Stomach (tissue), 4 donors: ENCODE measurements at regions not wholly inside any gene's neighbourhood (a gene's known extent, or its start where the extent isn't known, plus 50 kb on each side); places are given as distances from the start of the nearest gene placed in this dataset.

ENCODE experiments used
- EP300 ChIP-seq: sonication (generic); formaldehyde crosslinking; IDR thresholded peaks from one replicate; pipeline ENCODE4 v1.6.1; 2017; ENCODE audit warnings: antibody characterized with exemption
- POLR2A ChIP-seq, 4 donors: fragments of 450-650 bp; IDR thresholded peaks; one replicate each; pipeline ENCODE4 v1.6.1; 2016; ENCODE audit warnings: antibody characterized with exemption in 4 of 4, control low read depth in 2 of 4, mild to moderate bottlenecking in 1 of 4, moderate library complexity in 1 of 4
- TF ChIP-seq, protein P1 (sequence below), 7 experiments: fragments of 450-650 bp in 4 of 7; fragments of 200-600 bp in 3 of 7; sonication (generic) in 3 of 7; IDR thresholded peaks; one replicate each; pipeline ENCODE4 v1.5.1; 2016 to 2019; ENCODE audit warnings: antibody characterized with exemption in 7 of 7, control low read depth in 2 of 7, mild to moderate bottlenecking in 1 of 7

GRCh38 chr1:90836345-90836679, 119.2 kb upstream of the BARHL2 start:
- TF ChIP-seq POLR2A (IDR thresholded peaks at IDR 0.05) = no peak
- TF ChIP-seq, protein P1, sequence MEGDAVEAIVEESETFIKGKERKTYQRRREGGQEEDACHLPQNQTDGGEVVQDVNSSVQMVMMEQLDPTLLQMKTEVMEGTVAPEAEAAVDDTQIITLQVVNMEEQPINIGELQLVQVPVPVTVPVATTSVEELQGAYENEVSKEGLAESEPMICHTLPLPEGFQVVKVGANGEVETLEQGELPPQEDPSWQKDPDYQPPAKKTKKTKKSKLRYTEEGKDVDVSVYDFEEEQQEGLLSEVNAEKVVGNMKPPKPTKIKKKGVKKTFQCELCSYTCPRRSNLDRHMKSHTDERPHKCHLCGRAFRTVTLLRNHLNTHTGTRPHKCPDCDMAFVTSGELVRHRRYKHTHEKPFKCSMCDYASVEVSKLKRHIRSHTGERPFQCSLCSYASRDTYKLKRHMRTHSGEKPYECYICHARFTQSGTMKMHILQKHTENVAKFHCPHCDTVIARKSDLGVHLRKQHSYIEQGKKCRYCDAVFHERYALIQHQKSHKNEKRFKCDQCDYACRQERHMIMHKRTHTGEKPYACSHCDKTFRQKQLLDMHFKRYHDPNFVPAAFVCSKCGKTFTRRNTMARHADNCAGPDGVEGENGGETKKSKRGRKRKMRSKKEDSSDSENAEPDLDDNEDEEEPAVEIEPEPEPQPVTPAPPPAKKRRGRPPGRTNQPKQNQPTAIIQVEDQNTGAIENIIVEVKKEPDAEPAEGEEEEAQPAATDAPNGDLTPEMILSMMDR (IDR thresholded peaks at IDR 0.05) = no peak
- no peak for TF ChIP-seq EP300
